Medulla oblongata (tissue), 1 donor: ENCODE measurements at regions not wholly inside any gene's neighbourhood (a gene's known extent, or its start where the extent isn't known, plus 50 kb on each side); places are given as distances from the start of the nearest gene placed in this dataset.

Source experiments
- DNase-seq: peaks from one replicate; pipeline ENCODE4 v3.0.0-alpha.2; 2015; ENCODE audit errors: extremely low spot score

- DNase-seq = no peak
Observed at GRCh38 chr3:139778682-139779233, 101.0 kb upstream of the NMNAT3 start.

- peak; percentile 3 for DNase-seq
Observed at GRCh38 chr3:139774560-139775302, 97.0 kb upstream of the NMNAT3 start.

GRCh38 chr3:139772539-139773500, 95.0 kb upstream of the NMNAT3 start:
- no peak for DNase-seq

- DNase-seq = no peak
Observed at GRCh38 chr3:139771331-139771730, 93.6 kb upstream of the NMNAT3 start.

- no peak for DNase-seq
Observed at GRCh38 chr3:139770577-139770976, 92.8 kb upstream of the NMNAT3 start.

GRCh38 chr3:139769796-139770195, 92.0 kb upstream of the NMNAT3 start:
- DNase-seq = no peak

GRCh38 chr3:139764936-139765335, 87.2 kb upstream of the NMNAT3 start:
- DNase-seq = no peak

- DNase-seq = no peak
Observed at GRCh38 chr3:139764069-139764905, 86.5 kb upstream of the NMNAT3 start.

GRCh38 chr3:139762302-139762701, 84.5 kb upstream of the NMNAT3 start:
- no peak for DNase-seq

GRCh38 chr3:139759470-139759869, 81.7 kb upstream of the NMNAT3 start:
- no peak for DNase-seq

- DNase-seq = no peak
Observed at GRCh38 chr3:139758654-139759291, 81.0 kb upstream of the NMNAT3 start.

- DNase-seq = no peak
Observed at GRCh38 chr3:139757448-139758030, 79.8 kb upstream of the NMNAT3 start.

GRCh38 chr3:139756529-139757103, 78.8 kb upstream of the NMNAT3 start:
- DNase-seq = no peak

- DNase-seq = no peak
Observed at GRCh38 chr3:139755551-139755950, 77.8 kb upstream of the NMNAT3 start.

- DNase-seq = no peak
Observed at GRCh38 chr3:139751789-139752188, 74.0 kb upstream of the NMNAT3 start.

GRCh38 chr3:139746481-139746880, 68.7 kb upstream of the NMNAT3 start:
- DNase-seq = no peak

- no peak for DNase-seq
Observed at GRCh38 chr3:139745831-139746230, 68.1 kb upstream of the NMNAT3 start.

GRCh38 chr3:139738697-139739096, 60.9 kb upstream of the NMNAT3 start:
- no peak for DNase-seq

GRCh38 chr3:139737682-139738361, 60.0 kb upstream of the NMNAT3 start:
- DNase-seq = no peak

GRCh38 chr3:139735191-139735590, 57.4 kb upstream of the NMNAT3 start:
- no peak for DNase-seq
